GM13977 (cell line): ENCODE measurements at regions not wholly inside any gene's neighbourhood (a gene's known extent, or its start where the extent isn't known, plus 50 kb on each side); places are given as distances from the start of the nearest gene placed in this dataset.

Experiments
- DNase-seq: peaks from one replicate; pipeline ENCODE4 v3.0.0; 2012; ENCODE audit warnings: low spot score
- in situ Hi-C: fragments of 300-500 bp; cut with MboI; formaldehyde crosslinking; loops from one replicate; pipeline ENCODE4 v1.12.0; 2022; ENCODE audit warnings: low sequenced_read_pairs, low pct_unique_long_range_greater_than_20kb, mixed read lengths, inconsistent platforms; ENCODE audit not compliant: unreplicated experiment
- TF ChIP-seq, protein P1 (sequence below): IDR thresholded peaks from 2 replicates; pipeline ENCODE4 v1.5.1; 2012; ENCODE audit warnings: mild to moderate bottlenecking, control low read depth; ENCODE audit not compliant: insufficient read depth; ENCODE audit errors: extremely low read depth, missing control alignments

DNA sequence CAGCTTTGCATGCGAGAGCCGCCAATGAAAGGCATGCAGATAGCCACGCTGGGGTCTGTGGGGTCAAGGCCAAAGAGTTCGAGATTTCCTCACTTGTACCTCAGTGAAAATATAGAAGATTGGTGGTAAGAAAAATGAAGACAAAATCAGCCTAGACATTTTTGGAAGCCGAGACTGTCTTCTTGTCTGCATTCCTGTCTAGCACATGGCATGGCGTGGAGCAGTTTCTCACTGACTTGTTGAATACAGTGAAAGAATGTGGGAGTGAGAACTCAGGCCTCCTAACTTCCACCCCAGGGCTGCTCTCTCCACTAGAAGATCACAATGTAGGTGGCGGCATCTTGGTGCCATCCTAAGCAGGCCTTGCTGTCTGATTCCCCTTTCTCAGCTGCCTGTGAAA lies 740.8 kb upstream of the HS6ST1 start:
- no peak for DNase-seq
- in situ Hi-C loops: no loop called here
- TF ChIP-seq, protein P1, sequence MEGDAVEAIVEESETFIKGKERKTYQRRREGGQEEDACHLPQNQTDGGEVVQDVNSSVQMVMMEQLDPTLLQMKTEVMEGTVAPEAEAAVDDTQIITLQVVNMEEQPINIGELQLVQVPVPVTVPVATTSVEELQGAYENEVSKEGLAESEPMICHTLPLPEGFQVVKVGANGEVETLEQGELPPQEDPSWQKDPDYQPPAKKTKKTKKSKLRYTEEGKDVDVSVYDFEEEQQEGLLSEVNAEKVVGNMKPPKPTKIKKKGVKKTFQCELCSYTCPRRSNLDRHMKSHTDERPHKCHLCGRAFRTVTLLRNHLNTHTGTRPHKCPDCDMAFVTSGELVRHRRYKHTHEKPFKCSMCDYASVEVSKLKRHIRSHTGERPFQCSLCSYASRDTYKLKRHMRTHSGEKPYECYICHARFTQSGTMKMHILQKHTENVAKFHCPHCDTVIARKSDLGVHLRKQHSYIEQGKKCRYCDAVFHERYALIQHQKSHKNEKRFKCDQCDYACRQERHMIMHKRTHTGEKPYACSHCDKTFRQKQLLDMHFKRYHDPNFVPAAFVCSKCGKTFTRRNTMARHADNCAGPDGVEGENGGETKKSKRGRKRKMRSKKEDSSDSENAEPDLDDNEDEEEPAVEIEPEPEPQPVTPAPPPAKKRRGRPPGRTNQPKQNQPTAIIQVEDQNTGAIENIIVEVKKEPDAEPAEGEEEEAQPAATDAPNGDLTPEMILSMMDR: no peak

DNA sequence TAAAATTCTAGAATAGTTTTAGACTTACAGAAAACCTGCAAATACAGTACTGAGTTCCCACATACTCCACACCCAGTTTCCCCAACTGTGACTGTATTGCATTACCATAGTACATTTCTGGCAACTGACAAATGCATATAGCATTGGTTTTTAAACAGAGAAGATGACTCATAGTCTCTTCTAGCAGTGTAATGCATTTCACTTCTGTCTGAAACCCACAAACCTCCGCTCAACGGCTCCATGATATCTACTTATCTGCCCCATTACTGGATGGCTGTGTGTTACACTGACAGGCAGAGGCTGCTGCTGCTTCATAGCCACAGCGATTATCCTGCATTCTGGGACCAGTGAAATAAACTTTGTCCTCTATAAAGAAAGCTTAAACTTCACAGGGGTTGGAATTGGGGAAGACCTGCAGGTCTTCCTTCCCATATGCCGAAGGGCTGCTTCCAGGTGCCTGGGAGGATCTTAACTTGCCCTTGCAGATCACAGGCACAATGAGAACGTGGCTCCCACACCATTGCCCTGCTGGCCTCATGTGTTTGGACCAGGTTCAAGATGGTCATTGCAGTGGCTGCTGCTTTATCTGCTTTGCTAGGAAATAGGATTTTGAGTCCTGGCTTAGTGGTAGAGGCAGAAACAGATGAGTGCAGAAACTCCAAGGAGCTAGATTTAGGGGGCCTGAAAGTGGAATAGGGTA lies 742.6 kb upstream of the HS6ST1 start:
- DNase-seq: peak; percentile 74
- TF ChIP-seq, protein P1: peak; percentile 11
- in situ Hi-C loops: no loop called here

DNA sequence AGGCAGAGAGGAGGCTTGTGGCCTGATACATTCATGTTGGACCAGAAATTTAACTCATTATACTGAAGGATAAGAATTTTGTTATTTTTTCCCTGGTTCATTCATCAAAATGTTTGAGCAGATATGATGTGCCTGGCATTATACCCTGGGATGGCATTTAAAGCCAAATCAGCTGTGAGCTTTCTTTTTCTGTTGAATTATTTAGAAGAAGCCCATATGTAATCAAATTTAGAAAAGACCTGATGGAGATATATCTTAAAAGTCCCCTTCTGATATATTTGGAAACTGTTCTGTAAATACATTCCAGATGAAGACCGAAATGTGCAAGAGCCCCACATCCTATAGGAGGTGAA lies 743.1 kb upstream of the HS6ST1 start:
- no peak for DNase-seq
- TF ChIP-seq, protein P1: no peak
- in situ Hi-C loops: no loop called here

DNA sequence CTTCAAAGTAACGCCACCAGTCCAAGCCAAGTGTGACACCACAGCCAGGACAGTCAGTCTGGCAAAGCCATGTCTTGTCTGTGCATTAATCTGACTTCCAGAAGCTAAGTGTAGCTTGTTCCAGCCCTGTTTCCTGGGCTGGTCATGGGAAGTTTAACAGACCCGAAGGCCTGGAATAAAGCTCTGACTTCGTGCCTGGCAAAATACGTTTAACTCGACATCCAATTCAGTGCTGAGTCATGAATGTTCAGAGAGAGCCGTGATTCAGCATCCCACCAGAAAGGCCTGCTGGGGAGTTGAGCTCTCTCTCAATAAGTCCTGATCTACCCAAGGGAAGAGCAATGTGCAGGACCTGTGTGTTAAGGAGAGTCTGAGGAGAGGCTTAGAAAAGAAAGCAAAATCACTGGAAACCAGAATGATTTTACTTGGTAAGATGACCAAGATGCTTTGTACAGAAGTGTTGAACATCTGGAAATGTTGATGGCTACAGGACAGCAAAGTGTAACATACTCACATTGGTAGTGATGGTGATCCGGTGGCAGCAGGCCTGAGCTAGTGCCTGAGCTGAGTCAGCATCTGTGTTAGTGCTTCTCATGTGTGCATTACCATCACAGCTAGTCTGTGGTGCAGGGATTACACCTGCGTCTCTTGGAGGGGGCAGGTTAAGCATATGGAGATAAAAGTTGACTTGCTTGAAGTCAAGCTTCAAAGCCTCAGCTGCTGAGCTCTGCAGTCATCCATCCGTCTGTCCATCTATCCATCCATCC lies 743.7 kb upstream of the HS6ST1 start:
- TF ChIP-seq, protein P1: no peak
- in situ Hi-C loops: no loop called here
- no peak for DNase-seq

DNA sequence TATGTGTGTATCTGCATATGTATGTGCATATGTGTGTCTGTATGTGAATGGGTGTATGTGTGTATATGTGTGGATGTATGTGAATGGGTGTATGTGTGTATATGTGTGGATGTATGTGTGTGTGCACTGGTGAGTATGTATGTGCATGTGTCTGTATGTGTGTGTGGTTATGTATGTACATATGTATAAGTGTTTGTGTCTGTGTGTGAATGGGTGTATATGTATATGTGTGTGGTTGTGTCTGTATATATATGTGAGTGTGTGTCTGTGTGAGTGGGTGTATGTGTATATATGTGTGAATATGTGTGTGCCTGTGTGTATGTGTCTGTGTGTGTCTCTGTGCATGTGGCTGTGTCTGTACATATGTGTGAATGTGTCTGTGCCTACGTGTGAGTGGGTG lies 748.4 kb upstream of the HS6ST1 start:
- TF ChIP-seq, protein P1: no peak
- no peak for DNase-seq
- in situ Hi-C loops: no loop called here

DNA sequence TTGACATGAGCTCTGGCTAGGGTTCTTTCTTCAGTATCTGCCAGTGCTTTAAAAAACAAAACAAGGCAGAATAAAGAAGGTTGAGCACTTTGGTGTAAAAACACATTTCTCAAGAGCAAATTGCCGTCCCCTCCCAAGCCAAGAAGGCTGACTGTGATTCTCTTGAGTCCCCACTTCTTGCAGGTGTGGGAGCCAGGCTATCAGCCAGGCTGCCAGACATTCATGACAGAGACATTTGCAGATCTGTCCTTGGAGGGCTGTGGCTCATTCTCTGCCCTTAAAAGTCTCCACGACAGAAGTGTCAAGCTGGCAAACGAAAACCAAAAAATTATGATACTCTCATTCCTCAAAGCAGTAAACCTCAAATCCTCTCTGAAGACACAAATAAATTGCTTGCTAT lies 749.3 kb upstream of the HS6ST1 start:
- TF ChIP-seq, protein P1: no peak
- in situ Hi-C loops: no loop called here
- no peak for DNase-seq
